ES-I3 (cell line): ENCODE measurements at regions not wholly inside any gene's neighbourhood (a gene's known extent, or its start where the extent isn't known, plus 50 kb on each side); places are given as distances from the start of the nearest gene placed in this dataset.
"Not testable (repeated sequence)": the region's sequence is repeated elsewhere in the genome, so short reads cannot be mapped to it uniquely, and the experiment has no call there.

Experiments used
- H3K36me3 ChIP-seq: 2 replicates; pipeline ENCODE4 v1.6.1; 2013; ENCODE audit warnings: mild to moderate bottlenecking, low read length, control low read depth, moderate library complexity; ENCODE audit not compliant: insufficient read depth
- H3K4me1 ChIP-seq: 2 replicates; pipeline ENCODE4 v1.6.1; 2013; ENCODE audit warnings: mild to moderate bottlenecking, control low read depth, low read length; ENCODE audit not compliant: insufficient read depth
- H3K9ac ChIP-seq: 2 replicates; pipeline ENCODE4 v1.6.1; 2013; ENCODE audit warnings: low read depth, mild to moderate bottlenecking, low read length, moderate library complexity
- H3K9me3 ChIP-seq: 2 replicates; pipeline ENCODE4 v1.6.1; 2013; ENCODE audit warnings: mild to moderate bottlenecking, low read length, moderate library complexity; ENCODE audit not compliant: control insufficient read depth, insufficient read depth

DNA sequence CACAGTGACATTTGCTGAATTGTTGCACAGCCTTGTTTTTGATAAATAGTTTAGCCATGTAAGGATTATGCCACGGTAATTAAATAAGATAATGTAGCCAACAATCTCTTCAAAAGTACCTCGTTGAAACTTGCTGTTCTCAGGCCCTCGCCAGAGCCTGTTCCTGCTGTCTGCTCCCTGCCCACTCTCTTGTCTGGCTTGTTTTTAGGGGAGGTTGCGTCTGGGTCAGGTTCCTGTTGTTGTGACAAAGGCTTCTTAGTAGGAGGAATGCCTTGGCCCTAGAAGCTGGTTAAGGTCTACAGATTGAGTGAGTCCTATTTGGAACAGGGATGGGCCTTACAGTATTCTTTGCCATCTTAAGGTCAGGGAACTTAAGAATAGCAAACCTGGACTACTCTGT, 294.0 kb upstream of the NOTCH2NLA start:
- not testable (repeated sequence) for H3K4me1 ChIP-seq, H3K9ac ChIP-seq, H3K36me3 ChIP-seq, H3K9me3 ChIP-seq

DNA sequence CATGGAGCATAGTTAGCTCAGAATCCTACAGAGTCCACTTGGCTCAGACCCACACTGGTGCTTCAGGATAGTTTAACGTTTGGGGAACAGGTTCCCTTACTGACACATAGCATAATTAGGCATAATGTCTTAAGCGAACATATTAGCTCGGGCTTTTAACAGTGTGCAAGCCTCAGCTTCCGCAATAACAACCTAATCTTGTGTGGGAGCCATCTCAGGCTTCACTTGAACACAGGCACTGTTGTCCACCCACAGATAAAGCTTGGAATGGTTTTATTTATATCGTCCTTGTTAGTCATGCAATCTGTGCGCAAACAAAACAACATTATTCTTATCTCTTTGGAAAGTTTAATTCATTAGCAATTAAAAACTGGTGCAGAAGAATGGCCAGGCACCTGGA, 293.5 kb upstream of the NOTCH2NLA start:
- H3K9me3 ChIP-seq, H3K36me3 ChIP-seq, H3K4me1 ChIP-seq, H3K9ac ChIP-seq: not testable (repeated sequence)

DNA sequence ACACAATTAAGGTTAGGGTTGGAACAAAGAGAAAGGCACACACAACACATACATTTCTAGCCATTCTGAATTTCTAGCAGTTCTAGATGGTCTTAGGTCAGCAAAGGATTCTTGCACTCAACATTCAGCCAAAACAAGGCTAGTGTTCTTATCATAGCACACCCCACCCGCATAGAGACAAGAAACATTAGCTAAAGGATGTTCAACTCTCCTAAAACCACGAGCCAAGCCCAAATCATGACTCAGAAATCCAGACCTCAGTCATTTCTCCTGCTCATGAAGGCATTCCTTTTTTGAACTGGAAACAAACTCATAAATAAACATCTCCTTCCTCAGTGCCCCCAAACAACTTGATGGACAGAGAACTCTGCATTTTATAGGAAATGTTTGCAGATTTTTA, 293.0 kb upstream of the NOTCH2NLA start:
- H3K9me3 ChIP-seq, H3K9ac ChIP-seq, H3K4me1 ChIP-seq, H3K36me3 ChIP-seq: not testable (repeated sequence)

DNA sequence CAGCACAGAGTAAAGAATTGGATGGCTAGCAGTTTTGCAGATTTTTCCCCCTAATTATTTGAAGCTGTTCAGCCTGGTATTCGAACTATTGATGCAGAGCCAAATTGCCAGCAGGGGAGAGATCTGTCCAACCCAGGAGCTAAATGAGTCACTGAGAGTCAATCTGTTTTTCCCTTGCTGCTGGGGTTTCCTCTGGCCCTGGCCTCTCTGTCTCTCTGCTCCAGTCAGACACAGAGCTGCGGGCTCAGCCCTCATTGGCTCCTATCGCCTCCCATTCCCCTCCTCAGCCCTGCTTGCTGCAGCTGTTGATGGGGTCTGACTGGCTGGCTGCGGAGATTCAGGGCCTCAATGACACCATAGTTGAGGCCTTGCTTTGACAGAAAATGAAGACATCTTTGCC, 284.9 kb upstream of the NOTCH2NLA start:
- not testable (repeated sequence) for H3K9me3 ChIP-seq, H3K9ac ChIP-seq, H3K36me3 ChIP-seq, H3K4me1 ChIP-seq

DNA sequence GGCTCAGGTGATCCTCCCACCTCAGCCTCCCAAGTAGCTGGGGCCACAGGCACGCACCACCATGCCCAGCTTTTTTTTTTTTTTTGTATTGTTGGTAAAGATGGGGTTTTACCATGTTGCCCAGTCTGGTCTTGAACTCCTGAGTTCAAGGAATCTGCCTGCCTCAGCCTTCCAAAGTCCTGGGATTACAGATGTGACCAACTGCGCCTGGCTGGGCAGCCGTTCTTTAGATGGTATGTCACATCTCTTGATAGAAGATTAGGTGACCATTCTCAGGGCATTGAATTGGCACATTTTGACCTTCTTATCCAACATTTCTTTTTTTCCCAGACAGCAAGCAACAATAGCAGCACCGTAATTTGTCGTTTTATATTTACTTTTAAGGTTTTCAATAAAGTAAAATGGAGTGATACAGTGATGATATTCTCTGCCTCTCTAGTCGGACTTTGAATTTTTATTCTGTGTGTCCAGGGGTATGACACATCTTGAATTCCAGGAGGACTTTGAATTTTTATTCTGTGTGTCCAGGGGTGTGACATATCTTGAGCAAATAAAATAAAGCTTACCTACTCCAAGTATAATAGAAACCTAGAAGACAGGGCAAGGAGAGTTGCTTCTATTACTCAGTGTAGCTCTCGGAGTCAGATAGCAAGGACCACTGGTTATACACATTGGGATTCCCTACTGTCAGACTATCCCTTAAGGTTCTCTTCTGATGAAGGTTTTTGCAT, 282.4 kb upstream of the NOTCH2NLA start:
- not testable (repeated sequence) for H3K9ac ChIP-seq, H3K4me1 ChIP-seq, H3K9me3 ChIP-seq, H3K36me3 ChIP-seq

- not testable (repeated sequence) for H3K9me3 ChIP-seq, H3K36me3 ChIP-seq, H3K4me1 ChIP-seq, H3K9ac ChIP-seq
These were observed 281.6 kb upstream of the NOTCH2NLA start for GRCh38 chr1:146510248-146510983.

DNA sequence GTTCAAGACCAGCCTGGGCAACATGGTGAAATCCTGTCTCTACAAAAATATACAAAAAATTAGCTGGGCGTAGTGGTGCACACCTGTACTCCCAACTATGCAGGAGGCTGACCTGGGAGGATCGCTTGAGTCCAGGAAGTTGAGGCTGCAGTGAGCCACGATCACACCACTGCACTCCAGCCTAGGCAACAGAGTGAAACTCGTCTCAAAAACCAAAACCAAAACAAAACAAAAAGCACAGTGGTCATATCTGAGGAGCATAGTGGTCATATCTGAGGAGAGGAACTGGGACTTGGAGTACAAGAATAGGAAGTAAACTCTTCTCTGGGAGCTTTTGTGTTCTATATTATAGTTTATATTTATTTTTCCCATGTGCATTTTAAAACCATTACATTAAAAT, 275.3 kb upstream of the NOTCH2NLA start:
- H3K36me3 ChIP-seq, H3K4me1 ChIP-seq, H3K9me3 ChIP-seq, H3K9ac ChIP-seq: not testable (repeated sequence)

- not testable (repeated sequence) for H3K36me3 ChIP-seq, H3K9me3 ChIP-seq, H3K4me1 ChIP-seq, H3K9ac ChIP-seq
These were observed 258.7 kb upstream of the NOTCH2NLA start for GRCh38 chr1:146487555-146487954.

DNA sequence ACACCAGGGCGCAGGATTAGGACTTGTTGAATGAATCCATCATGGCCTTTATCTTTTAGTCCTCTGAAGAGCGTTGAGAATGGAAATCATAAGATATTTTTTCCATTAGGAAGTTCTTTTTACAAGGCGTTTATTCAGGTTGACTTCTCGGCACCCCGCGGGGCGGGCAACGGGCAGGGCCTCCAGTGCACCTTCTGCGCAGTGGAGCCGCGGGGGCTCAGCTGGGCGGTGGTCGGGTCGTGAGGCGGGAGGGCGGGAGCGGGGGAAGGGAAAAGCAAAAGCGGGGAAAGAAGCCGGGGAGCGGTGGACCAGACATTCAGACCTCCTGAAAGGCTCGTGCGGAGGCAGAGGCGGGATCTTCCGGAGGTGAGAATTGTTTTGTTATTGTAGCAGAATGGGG, 258.3 kb upstream of the NOTCH2NLA start:
- H3K9ac ChIP-seq, H3K36me3 ChIP-seq, H3K9me3 ChIP-seq, H3K4me1 ChIP-seq: not testable (repeated sequence)

DNA sequence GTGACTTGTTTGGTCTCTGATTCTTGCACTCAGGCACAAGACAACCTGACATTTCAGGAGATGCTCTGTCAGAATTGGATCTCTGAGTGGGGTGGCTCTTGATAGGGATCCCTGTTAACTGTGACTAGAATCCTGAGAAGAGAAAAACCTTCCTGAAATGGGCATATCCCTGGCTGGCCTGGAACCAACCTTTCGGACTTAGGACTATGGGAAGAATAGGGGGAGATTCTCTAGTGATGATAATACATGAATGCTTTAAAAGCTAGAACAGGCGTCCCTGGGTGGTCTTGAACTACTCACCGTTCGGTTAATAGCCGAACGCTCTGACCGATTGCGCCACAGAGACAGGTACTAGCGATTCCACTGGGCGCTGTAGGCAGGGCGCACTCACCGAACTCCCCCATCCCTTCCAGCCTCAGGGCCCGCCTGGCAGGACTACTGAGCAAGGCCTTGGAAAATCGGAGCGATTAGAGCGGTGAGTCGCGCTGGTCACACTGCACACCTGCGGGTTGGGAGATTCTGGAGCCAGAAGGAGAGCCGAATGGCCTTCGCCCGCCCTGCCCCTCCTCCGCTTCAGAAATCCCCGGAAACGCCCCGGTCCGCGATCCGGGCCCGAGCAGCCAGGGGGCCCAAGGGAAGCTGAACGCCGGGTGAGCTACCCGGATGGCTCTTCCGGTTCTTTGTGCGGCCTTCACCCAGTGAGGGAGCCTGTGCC, 257.6 kb upstream of the NOTCH2NLA start:
- not testable (repeated sequence) for H3K9me3 ChIP-seq, H3K9ac ChIP-seq, H3K4me1 ChIP-seq, H3K36me3 ChIP-seq

GRCh38 chr1:146484195-146484594, 255.4 kb upstream of the NOTCH2NLA start:
- not testable (repeated sequence) for H3K36me3 ChIP-seq, H3K9ac ChIP-seq, H3K4me1 ChIP-seq, H3K9me3 ChIP-seq

DNA sequence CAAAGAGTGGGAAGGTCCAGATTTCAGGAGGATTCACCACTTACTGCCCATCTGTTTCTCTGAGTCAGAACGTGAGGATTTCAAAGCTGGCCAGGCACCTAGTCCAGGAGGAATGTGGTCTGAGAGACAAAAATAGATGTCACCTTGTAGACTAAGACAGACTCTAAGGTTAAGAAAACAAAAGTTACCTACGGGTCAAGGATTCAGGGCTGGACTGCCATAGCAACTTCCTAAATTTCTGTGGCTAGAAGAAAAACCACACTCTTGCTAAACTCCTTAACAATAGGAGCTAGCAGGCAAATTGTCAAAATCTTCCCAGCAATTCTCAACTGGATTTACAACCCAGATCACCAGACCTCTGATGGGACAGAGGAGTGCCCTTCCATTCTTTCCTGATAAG, 250.4 kb upstream of the NOTCH2NLA start:
- H3K4me1 ChIP-seq, H3K9me3 ChIP-seq, H3K36me3 ChIP-seq, H3K9ac ChIP-seq: not testable (repeated sequence)

GRCh38 chr1:146478125-146478720, 249.4 kb upstream of the NOTCH2NLA start:
- not testable (repeated sequence) for H3K4me1 ChIP-seq, H3K36me3 ChIP-seq, H3K9me3 ChIP-seq, H3K9ac ChIP-seq

GRCh38 chr1:146475086-146475485, 246.3 kb upstream of the NOTCH2NLA start:
- H3K9ac ChIP-seq, H3K4me1 ChIP-seq, H3K36me3 ChIP-seq, H3K9me3 ChIP-seq: not testable (repeated sequence)

DNA sequence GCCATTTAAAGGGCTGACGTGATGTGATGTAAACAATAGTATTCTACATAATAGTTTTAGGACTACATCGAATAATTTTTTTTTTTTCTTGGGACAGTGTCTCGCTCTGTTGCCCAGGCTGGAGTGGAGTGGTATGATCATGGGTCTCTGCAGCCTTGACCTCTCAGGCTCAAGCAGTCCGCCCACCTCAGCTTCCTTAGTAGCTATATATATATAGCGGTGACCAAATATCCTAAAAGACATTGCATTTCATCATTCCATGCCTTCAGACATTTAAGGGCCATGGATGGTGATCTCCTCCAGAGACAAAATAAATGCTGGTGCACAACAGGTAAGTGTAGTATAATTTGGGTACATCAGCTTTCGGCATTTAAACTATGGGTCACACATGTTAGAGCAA, 245.4 kb upstream of the NOTCH2NLA start:
- H3K9me3 ChIP-seq, H3K4me1 ChIP-seq, H3K36me3 ChIP-seq, H3K9ac ChIP-seq: not testable (repeated sequence)
